Large intestine (tissue), 3 donors: ENCODE measurements at regions not wholly inside any gene's neighbourhood (a gene's known extent, or its start where the extent isn't known, plus 50 kb on each side); places are given as distances from the start of the nearest gene placed in this dataset.
A peak's percentile ranks its signal among the peaks of the same experiment; 100 is the strongest.
"Not testable (repeated sequence)": the region's sequence is repeated elsewhere in the genome, so short reads cannot be mapped to it uniquely, and the experiment has no call there.

Source experiments
- DNase-seq, 2 donors: peaks; one replicate each; pipeline versions ENCODE4 v3.0.0 to v3.0.0-alpha.2; 2013
- H3K27ac ChIP-seq: one replicate; pipeline ENCODE4 v1.5.1; 2013; ENCODE audit warnings: low read length
- H3K27me3 ChIP-seq: 2 replicates; pipeline ENCODE4 v1.6.1; 2013; ENCODE audit warnings: low read length; ENCODE audit not compliant: control insufficient read depth, insufficient read depth
- H3K36me3 ChIP-seq: 2 replicates; pipeline ENCODE4 v1.6.1; 2013; ENCODE audit warnings: low read length; ENCODE audit not compliant: control insufficient read depth, insufficient read depth
- H3K4me1 ChIP-seq: one replicate; pipeline ENCODE4 v1.6.1; 2013; ENCODE audit warnings: low read length; ENCODE audit not compliant: control insufficient read depth, insufficient read depth
- H3K4me3 ChIP-seq: one replicate; pipeline ENCODE4 v1.5.1; 2013; ENCODE audit warnings: low read length
- H3K9me3 ChIP-seq: one replicate; pipeline ENCODE4 v1.6.1; 2013; ENCODE audit warnings: mild to moderate bottlenecking, low read depth, low read length, moderate library complexity; ENCODE audit not compliant: control insufficient read depth
- WGBS: methylation state at CpG from one replicate; pipeline ENCODE4 v1.1.5; 2013; ENCODE audit warnings: low lambda C conversion rate; ENCODE audit not compliant: insufficient coverage; 5-methylcytosine and 5-hydroxymethylcytosine counted together

- H3K27ac ChIP-seq, H3K9me3 ChIP-seq, H3K4me1 ChIP-seq, H3K36me3 ChIP-seq, DNase-seq, H3K27me3 ChIP-seq, H3K4me3 ChIP-seq: not testable (repeated sequence)
- WGBS = no CpG with 5 or more reads among the region's 3 CpGs
Measured at GRCh38 chr15:24233134-24233533, 442.4 kb upstream of the NPAP1 start.

- H3K36me3 ChIP-seq, H3K4me1 ChIP-seq, H3K4me3 ChIP-seq, H3K27ac ChIP-seq, DNase-seq, H3K9me3 ChIP-seq, H3K27me3 ChIP-seq: not testable (repeated sequence)
- no CpG with 5 or more reads among the region's 5 CpGs for WGBS
Measured at GRCh38 chr15:24240580-24240979, 435.0 kb upstream of the NPAP1 start.

- H3K36me3 ChIP-seq, H3K9me3 ChIP-seq, H3K4me1 ChIP-seq, H3K27ac ChIP-seq, H3K4me3 ChIP-seq, DNase-seq, H3K27me3 ChIP-seq: not testable (repeated sequence)
- 43% methylated on average over 1 of the region's 3 CpGs for WGBS
Measured at GRCh38 chr15:24259106-24259505, 416.5 kb upstream of the NPAP1 start.

- H3K27me3 ChIP-seq, H3K9me3 ChIP-seq, DNase-seq, H3K4me3 ChIP-seq, H3K4me1 ChIP-seq, H3K36me3 ChIP-seq, H3K27ac ChIP-seq: not testable (repeated sequence)
- WGBS = no CpG with 5 or more reads among the region's 10 CpGs
Measured at GRCh38 chr15:24260407-24260806, 415.2 kb upstream of the NPAP1 start.

- H3K4me3 ChIP-seq, H3K4me1 ChIP-seq, DNase-seq, H3K9me3 ChIP-seq, H3K36me3 ChIP-seq, H3K27ac ChIP-seq, H3K27me3 ChIP-seq: not testable (repeated sequence)
- no CpG with 5 or more reads among the region's 25 CpGs for WGBS
Measured at GRCh38 chr15:24260854-24261253, 414.7 kb upstream of the NPAP1 start.

- WGBS = no CpG with 5 or more reads among the region's 7 CpGs
- H3K4me1 ChIP-seq, H3K4me3 ChIP-seq: not testable (repeated sequence)
Measured at GRCh38 chr15:24268536-24269165, 406.9 kb upstream of the NPAP1 start.

GRCh38 chr15:24269166-24269571 is 406.4 kb upstream of the NPAP1 start:
- Histone ChIP-seq H3K27me3 (no peaks in the 10 kb centered on the region), H3K27ac (no peak overlapping the region), H3K4me3 (no peak overlapping the region), H3K36me3 (no peaks in the 10 kb centered on the region), H3K9me3 (no peaks in the 10 kb centered on the region), H3K4me1 (no peaks in the 10 kb centered on the region)
- WGBS = no CpG with 5 or more reads among the region's 4 CpGs
- no peak for DNase-seq

More at GRCh38 chr15:24268536-24269165, 406.9 kb upstream of the NPAP1 start:
- H3K9me3 ChIP-seq, H3K27me3 ChIP-seq, H3K27ac ChIP-seq, H3K36me3 ChIP-seq, DNase-seq: not testable (repeated sequence)

- Histone ChIP-seq H3K9me3 (no peaks in the 10 kb centered on the region), H3K27ac (no peak overlapping the region), H3K27me3 (no peaks in the 10 kb centered on the region), H3K4me3 (no peak overlapping the region), H3K36me3 (no peaks in the 10 kb centered on the region), H3K4me1 (no peaks in the 10 kb centered on the region)
- no peak for DNase-seq
- no CpG with 5 or more reads among the region's 13 CpGs for WGBS
Measured at GRCh38 chr15:24269923-24270322, 405.7 kb upstream of the NPAP1 start.

- not testable (repeated sequence) for H3K27me3 ChIP-seq, H3K36me3 ChIP-seq, H3K9me3 ChIP-seq, H3K27ac ChIP-seq, H3K4me3 ChIP-seq, H3K4me1 ChIP-seq
- peak in 1 of 2 donors; percentile 23 for DNase-seq
- WGBS = no CpG with 5 or more reads among the region's 5 CpGs
Measured at GRCh38 chr15:24271496-24272244, 403.9 kb upstream of the NPAP1 start.

- no peak for DNase-seq
- WGBS = no CpG with 5 or more reads among the region's 2 CpGs
- Histone ChIP-seq H3K36me3 (no peaks in the 10 kb centered on the region), H3K27ac (no peak overlapping the region), H3K9me3 (no peaks in the 10 kb centered on the region), H3K4me3 (no peak overlapping the region), H3K4me1 (no peaks in the 10 kb centered on the region), H3K27me3 (no peaks in the 10 kb centered on the region)
Measured at GRCh38 chr15:24292837-24293236, 382.7 kb upstream of the NPAP1 start.
